HG03469 (cell line): ENCODE measurements at regions not wholly inside any gene's neighbourhood (a gene's known extent, or its start where the extent isn't known, plus 50 kb on each side); places are given as distances from the start of the nearest gene placed in this dataset.
"Not testable (repeated sequence)": the region's sequence is repeated elsewhere in the genome, so short reads cannot be mapped to it uniquely, and the experiment has no call there.

Experiments used
- ATAC-seq: cut with Tn5 transposase; IDR thresholded peaks from one replicate; pipeline ENCODE4 v1.9.1; 2021; ENCODE audit warnings: mild to moderate bottlenecking, moderate library complexity, moderate number of reproducible peaks; ENCODE audit not compliant: unreplicated experiment

GRCh38 chr1:199474738-199475137 lies 552.8 kb upstream of the NR5A2 start:
- ATAC-seq: no peak

DNA sequence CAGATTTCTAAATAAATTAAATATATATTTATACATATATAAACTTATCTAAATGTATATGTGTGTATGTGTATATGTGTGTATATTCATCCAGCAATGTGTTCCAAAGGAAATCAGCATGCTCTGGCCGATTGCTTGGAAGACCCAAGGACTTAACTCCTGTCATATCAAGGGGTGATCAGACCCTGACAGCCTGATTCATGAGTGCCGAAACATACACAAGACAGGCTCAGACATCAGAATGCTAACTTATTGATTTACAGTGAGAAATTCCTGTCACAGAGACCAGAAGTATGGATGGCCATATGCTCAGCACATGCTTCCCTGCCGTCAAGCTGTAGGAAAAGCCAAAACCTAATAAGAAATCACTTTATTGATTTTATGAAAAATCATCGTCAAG lies 545.1 kb upstream of the NR5A2 start:
- ATAC-seq: no peak

DNA sequence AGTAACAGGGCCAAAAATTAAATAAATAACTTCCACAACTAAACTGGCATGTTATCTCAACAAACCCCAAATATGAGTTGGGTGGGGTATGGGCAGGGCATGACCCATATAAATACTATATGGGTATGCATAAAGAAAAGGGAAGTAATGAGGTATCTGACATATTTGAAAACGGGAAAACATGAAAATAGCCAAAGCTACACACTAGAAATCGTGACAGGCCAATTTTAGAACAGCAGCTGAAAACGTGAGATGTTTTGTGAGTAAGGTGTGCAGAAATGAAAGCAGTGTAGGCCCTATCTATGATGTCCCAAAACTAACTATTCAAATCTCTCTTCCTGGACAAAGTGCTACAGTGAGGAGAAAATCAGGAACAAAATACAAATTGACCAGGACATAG lies 537.9 kb upstream of the NR5A2 start:
- peak; percentile 46 for ATAC-seq

DNA sequence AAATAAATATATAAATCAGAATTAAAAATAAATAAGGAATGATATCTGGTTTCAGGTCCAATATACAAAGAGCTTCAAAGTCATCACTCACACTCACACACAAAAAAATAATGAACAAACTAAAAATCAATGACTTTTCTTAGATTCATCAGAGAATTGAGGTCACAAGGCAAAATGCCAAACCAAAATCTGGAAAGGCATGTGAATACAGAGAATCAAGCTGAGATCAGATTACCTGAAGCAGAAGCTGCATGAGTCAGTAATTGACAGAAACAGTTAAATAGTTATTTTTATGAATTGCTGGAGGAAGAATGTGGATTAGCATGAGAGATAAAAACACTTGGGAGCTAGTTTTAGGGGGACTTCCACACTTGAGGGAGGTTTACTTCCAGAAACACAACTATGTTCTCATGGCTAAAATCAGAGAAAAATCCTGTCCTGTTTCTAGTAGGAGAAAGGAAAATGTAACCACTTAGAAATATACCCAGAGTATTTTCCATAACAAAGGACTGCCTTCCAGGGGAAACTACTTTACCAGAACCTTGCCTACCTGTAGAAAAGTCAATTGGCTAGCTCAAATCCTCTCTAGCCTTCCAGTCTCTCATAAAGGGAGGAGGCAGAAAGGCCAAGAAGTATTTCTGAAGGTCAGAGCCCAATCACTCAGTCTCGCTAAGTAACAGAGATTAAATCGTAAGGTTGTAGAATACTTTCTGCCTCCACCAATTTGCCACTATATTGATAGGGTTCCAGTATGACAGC lies 536.6 kb upstream of the NR5A2 start:
- no peak for ATAC-seq

GRCh38 chr1:199495432-199495831 lies 532.1 kb upstream of the NR5A2 start:
- no peak for ATAC-seq

DNA sequence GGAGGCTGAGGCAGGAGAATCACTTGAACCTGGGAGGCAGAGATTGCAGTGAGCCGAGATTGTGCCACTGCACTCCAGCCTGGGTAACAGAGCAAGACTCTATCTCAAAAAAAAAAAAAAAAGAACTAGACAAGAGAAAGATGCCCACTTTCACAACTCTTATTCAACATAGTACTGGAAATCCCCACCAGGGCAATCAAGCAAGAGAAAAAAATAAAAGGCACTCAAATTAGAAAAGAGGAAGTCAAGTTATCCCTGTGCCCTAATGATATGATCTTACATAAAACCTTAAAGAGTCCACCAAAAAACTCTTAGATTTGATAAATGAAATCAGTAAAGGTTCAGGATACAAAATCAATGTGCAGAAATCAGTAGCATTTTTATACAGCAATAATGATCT lies 528.7 kb upstream of the NR5A2 start:
- peak; percentile 81 for ATAC-seq

DNA sequence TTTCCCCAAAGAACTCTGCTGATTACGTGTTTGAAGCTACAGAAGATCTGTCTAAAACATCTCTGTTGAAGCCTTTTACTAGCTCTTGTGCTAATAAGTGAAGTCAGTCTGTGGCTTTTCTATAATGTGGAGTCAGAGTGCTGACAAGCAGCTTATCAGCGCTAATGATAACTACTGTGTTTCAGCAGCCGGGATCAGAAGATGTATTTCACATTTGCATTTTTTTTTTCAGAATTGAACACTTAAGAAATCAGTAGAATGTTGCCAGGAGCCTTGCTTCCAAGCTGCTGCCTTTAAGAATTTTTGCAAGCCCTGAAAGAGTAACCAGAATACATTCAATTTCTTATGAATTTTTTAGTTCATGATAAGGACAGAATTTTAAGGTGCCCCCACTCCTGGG lies 519.4 kb upstream of the NR5A2 start:
- no peak for ATAC-seq

- ATAC-seq: no peak
These were observed 518.9 kb upstream of the NR5A2 start for GRCh38 chr1:199508653-199509052.

- ATAC-seq: no peak
These were observed 518.1 kb upstream of the NR5A2 start for GRCh38 chr1:199509456-199509855.

GRCh38 chr1:199510314-199510713 lies 517.2 kb upstream of the NR5A2 start:
- peak; percentile 81 for ATAC-seq

DNA sequence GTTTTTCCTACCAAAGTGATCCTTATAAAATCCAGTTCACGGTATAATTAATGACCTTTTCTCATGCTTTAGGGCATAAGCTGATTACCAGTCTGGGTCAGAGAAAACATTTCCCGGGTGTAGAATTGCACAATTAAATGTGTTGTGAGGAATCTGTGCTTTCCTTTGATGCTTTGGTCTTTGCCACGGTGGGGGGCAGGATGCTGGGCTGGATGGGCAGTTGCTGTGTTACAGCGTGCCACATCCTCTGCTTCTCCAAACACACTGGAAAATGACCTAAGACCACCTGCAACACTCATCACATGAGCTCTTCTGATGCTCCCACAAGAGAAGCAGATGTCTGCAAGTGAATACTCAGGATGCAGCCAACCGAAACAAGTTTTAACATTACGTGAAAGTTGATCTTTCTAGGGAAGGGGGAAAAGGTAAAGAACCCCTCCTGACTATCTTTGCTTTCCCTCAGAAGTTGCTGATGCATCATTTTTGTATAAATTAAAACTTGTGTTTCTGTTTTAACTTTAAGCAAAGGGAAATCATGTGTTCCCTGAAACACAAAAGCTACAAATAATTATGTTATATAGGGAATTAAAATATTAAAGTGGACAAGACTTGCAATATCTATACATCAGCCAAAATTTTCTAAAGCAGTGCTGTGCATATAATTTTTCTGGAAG lies 515.3 kb upstream of the NR5A2 start:
- no peak for ATAC-seq

DNA sequence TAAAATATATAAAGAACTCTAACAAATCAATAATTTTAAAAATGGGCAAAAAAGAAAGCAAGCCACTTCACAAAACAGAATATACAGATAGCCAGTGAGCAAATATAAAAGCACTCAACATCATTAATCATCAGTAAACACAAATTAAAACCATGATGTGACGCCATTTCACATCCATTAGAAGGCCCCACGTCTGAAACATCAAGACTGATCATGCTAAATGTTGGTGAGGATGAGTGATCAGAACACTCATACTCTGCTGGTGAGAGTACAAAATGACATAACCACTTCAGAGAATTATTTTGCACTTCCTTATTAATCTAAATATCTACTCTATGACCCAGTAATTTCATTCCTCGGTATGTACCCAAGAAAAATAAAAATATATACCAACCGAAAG lies 512.2 kb upstream of the NR5A2 start:
- no peak for ATAC-seq

DNA sequence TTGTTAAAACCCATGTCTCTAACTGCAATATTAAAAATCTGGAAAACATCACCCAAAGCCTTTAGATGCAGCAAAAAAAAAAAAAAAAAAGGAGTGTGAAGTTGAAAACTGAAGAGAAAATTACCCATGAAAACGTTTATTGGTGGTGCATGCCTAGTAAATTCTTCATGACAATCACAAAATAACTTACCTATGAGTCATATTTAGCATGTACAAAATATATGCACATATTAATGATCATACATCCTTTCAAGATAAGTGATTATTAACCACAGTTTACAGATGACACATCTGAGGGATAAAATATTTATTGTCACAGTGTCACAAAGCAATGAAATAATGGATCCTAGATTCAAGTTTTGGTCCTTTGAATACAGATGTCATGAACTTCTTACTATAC lies 505.2 kb upstream of the NR5A2 start:
- ATAC-seq: no peak

GRCh38 chr1:199522936-199523335 lies 504.6 kb upstream of the NR5A2 start:
- ATAC-seq: no peak

- ATAC-seq: no peak
These were observed 498.2 kb upstream of the NR5A2 start for GRCh38 chr1:199529324-199529723.

DNA sequence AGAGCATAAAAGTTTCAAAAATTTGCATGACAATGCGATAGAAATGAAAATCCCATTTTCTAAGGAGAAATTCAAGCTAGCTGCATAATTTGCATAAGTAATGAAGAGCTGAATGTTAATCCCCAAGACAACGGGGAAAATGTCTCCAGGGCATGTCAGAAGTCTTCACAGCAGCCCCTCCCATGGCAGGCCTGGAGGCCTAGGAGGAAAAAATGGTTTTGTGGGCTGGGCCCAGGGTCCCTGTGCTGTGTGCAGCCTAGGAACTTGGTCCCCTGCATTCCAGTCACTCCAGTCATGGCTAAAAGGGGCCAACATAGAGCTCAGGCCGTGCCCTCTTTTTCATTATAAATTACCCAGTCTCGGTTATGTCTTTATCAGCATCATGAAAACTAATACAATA lies 494.1 kb upstream of the NR5A2 start:
- not testable (repeated sequence) for ATAC-seq

DNA sequence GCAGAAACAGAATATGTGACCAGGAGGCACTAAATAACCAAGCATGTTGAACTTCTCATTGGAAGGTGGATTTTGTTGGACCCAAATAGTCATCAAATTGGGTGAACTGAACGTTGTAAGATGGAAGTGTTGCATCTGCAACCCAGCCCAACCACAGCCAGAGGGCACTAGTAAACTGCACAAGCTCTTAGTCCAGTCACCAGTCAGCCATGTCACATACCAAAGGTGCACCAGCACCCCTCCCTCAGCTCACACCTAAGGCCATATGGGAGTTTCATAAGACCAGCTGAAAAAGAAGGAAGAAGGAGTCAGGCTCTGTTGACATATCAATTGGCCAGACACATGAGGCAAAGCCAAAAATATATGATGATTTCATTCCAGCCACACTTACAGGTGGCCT lies 481.7 kb upstream of the NR5A2 start:
- peak; percentile 30 for ATAC-seq

DNA sequence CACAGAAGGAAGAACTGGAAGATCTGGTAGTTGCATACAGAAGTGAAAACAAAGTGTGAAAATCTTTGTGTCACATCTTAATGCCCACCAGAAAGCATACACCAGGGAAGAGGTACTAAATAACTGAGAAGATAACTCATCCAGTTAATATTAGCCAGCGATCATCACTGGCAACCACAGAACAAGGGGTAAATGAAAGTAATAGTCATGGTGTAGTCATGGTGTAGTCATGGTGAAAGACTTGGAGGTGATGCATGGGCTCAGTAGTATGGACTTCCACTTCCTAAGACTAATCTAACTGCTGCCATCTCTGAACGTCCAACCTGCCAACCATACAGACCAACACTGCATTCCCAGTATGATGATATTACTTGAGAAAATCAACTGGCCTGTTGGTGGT lies 481.2 kb upstream of the NR5A2 start:
- ATAC-seq: peak; percentile 46

DNA sequence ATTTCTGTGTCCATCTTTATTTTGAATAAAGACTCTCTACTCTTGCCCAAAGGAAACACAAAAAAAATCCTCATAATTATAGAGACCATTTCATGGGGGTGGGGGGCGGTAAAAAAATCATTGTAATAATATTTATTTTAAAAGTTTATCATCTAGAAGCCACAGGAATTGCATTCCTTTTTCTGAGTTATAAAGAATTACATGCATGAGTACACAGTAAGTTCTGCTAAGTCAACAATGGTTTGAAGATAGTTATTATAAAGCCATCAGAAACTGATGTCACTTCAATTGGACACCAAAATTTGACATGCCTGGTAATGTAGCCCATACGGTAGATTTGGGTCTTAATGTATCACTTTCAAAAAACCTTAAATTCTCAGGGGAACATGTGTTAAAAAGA lies 478.1 kb upstream of the NR5A2 start:
- ATAC-seq: no peak

DNA sequence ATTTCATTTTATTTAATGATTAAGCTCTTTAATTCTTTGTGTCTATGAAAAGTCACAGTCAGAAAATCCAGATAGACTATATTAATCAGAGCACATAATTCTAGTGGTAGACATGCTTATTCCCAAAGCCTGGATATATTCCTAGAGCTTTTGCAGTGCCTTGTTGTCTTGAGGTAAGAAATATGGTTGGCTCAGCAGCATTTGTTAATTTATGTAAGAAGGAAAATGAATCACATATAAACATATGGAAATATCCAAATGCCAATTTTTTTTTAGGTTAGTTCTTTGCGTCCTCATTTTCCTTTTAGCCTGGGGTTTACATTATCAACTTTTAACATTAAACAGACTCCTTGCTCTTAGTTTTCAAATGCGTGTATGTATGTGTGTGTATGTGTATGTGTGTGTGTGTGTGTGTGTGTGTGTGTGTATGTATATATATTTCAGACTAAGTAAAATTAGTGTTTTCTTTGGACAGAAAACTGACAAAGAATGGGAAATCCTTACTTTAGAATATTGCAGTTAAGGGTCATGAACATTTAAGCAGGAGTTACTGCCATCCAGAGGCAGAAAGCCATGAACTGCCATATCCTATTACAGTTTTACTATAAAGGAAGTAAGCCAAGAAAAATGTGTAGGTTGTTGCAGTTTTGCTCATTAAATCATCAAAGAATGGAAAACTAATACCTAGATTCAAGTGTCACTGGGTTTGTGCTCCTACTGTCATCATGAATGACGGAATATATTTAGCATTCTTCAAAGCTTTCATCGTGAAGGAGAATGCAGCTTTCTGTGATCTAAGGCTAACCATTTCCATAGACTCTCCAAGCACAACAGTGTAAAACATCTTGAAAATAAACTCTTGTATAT lies 477.1 kb upstream of the NR5A2 start:
- ATAC-seq: no peak

DNA sequence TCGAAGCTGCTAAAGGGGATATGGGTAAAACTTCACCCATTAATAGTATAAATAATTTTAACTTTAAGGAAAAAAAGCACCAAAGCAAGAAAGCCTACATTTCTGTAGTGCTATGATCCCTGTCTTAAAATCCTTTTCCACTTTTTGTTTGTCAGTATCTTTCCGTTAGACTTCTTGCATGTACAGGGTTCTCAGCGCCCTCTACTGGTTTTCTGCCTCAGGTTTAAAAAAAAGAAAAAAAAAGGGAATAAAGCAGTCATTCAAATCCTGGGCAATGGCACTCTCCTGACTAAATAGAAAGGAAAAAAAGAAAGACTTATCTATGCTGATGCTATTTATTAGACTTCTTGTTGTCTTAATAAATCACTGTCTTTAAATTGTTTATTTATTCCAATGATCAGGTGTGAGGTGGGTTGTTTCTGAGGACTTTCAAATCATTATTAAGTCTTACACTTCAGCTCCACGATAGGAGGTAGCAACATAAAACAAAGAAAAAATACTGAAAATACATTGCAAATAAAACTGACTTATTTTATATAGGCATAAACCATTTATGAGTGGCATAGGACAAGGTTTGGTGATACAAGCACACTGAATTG lies 475.4 kb upstream of the NR5A2 start:
- ATAC-seq: no peak
